HG03280 (cell line): ENCODE measurements at regions not wholly inside any gene's neighbourhood (a gene's known extent, or its start where the extent isn't known, plus 50 kb on each side); places are given as distances from the start of the nearest gene placed in this dataset.
"Not testable (repeated sequence)": the region's sequence is repeated elsewhere in the genome, so short reads cannot be mapped to it uniquely, and the experiment has no call there.

Source experiments
- ATAC-seq: cut with Tn5 transposase; IDR thresholded peaks from one replicate; pipeline ENCODE4 v1.9.1; 2021; ENCODE audit warnings: mild to moderate bottlenecking, moderate library complexity; ENCODE audit not compliant: unreplicated experiment

- no peak for ATAC-seq
Measured at GRCh38 chr3:150329408-150329807, 78.7 kb upstream of the TSC22D2 start.

DNA sequence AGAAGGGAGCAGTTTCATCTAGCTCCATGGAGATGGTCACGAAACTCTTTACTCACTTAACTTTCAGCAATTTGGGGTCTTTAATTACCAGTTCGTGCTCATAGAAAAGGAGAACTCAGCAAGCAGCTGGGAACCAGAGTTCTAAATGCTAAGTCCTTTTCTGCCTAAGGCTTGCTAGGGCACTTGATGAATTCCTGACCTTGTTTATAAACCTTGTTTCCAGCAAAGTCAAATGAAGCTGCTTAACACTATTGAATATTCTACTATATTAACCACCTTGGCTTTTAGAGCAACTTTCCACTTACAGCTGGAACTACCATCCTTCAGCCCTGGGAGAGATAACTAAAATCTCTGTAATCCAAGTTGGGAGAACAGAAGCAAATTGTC is 79.5 kb upstream of the TSC22D2 start:
- ATAC-seq = no peak

DNA sequence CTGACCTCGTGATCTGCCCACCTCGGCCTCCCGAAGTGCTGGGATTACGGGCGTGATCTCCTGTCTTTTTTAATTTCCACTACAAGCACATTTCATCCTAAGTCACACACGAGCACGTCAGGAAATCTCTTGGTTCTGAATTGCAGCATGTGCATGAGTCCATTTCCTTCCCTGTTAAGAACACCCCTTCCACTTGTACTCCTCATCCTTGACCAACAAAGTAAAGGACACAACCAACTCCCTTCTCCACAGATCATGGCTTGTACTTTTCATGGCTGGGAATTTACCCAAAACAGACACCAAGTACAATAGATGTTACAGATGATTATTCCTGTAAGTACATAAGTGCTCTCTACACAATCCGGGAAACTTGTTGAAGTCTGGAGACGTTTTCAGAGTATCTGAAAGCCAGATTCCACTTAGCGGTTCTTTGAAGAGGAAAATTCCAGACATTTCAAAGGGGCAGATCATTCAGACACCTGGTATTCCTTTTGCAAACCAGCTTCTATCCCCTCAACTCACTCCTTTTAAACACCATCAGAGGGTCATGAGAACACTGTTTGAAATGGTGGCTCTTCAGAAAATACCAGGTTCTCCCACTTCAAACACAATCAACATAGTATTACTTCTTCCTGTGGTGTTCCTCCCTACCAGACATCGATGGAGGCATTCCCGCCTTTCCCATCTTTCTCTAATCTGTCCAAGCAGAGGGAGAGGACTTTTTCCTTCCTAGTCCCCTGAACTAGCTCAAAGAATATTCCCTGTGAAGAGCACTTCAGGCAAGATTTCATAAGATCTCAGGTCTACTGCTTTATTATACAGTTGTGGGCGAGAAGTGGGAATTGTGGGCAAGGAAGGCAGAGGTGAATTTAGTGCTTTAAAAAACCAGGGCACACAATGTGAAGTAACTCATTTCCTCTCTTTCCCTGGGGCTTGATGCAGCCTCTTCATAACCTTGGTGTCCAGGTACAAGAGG is 80.1 kb upstream of the TSC22D2 start:
- no peak for ATAC-seq

DNA sequence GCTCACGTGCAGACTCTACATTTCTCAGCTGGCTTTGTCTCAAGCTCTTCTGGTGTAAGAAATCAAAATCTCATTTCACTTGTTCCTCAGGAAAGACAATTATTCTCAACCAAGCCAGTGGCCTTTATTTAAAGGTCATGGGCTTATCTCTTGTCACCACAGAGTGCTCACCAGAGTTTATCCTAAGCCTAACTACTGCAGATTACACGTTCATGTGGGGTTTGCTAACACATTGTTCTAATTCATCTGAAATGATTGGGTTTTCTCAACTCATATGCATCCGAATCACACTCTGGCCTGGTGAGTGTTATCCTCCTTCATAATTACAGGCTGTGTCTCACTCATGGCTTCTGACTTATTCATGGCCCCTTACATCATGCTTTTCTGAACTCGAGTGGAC is 83.3 kb upstream of the TSC22D2 start:
- no peak for ATAC-seq

DNA sequence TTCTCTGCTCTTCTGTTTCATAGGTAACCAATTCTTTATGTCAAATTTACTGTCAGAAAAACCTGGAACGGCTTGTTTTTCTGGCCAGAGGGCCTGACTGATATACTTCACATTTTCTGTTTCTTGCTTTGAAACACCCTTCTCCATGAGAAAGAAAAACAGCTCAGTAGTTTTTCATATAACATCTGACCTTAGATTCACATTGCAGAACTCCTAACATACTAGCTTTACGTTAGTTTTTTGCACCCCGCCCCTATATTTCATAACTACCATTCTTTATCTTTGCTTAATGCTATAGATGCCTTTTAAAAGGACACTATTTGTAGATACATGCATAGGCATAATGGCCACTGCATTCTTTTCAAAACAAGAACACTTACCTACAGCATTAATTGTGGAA is 83.9 kb upstream of the TSC22D2 start:
- ATAC-seq = no peak

GRCh38 chr3:150323770-150324169 is 84.3 kb upstream of the TSC22D2 start:
- ATAC-seq = no peak

- not testable (repeated sequence) for ATAC-seq
Measured at GRCh38 chr3:150323091-150323490, 85.0 kb upstream of the TSC22D2 start.

GRCh38 chr3:150320971-150321370 is 87.1 kb upstream of the TSC22D2 start:
- ATAC-seq = not testable (repeated sequence)

DNA sequence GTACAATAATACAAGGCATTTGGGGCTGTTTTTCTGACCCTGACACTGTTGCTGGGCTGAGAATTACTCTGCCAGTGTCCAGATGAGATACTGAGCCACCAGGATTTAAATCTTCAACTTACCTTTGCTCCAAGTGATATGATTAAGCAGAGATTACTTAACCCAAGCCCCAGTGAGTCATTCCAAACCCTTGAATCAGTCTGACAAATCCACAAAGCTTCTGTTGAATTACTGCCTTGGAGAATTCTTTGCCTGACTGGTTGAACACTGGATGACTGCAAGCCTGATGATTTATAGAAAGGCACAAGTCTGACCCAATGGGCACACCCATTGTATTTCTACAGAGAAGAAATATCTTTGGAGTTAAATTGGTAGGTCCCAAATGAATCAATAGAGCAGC is 88.2 kb upstream of the TSC22D2 start:
- no peak for ATAC-seq

GRCh38 chr3:150317469-150317868 is 90.6 kb upstream of the TSC22D2 start:
- no peak for ATAC-seq

- no peak for ATAC-seq
Measured at GRCh38 chr3:150315721-150316120, 92.4 kb upstream of the TSC22D2 start.

DNA sequence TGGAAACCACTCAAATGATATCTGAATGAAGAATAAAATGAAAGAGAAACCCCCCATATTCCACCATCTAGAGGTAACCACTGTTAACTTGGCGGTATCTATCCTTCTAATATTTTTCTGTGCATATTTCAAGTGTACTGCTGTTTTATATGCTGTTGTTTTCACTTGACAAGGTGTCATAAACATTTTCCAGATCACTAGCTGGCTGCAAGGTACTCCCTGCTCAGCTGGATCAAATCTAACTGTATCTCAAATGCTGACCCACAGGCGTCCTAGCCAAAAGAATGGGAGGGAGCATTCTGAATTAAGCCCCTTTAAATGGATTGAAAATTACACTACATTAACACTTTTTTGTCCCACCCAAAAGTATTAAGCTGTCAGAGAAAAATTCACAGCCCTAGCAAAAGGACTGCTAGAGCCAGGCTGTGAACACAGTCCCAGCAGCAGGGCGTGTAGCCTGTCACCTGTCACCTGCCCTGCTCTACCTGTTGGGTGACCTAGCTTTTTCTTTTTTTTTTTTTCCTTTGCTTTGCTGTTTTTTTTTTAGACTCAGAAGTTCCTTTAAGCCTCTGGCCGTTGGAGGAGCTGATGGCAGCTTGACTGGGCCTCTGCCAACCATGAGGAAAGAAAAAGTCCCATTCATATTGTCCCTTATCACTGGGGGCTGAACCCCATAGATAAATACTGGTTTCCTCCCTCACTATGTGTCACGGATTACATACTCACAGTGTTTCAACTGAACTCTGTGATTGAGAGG is 93.7 kb upstream of the TSC22D2 start:
- ATAC-seq = no peak

DNA sequence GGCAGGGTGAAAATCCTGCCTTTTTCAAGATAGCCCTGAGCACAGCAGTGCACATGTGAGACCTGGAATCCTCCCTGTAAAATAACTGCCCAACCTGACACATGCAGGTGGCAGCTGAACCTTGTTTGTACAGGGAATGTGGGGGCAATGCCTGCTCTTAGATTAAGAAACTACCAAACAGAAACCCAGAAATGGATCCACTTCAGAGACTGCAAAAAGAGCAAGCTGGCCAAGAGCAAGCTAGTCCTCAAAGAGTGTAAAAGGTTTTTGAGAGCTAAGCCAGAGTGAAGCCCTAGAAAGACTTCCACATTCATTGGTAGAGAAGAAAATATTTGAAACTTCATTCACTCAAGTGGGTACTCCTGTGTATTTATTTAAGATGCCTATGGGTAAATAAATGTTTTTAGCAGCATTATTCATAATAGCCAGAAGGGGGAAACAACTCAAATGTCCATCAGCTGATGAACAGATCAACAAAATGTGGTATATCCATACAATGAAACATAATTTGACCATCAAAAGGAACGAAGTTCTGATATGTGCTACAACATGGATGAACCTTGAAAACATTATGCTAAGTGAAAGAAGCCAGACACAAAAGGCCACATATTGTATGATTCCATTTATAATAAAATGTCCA is 96.0 kb upstream of the TSC22D2 start:
- no peak for ATAC-seq

DNA sequence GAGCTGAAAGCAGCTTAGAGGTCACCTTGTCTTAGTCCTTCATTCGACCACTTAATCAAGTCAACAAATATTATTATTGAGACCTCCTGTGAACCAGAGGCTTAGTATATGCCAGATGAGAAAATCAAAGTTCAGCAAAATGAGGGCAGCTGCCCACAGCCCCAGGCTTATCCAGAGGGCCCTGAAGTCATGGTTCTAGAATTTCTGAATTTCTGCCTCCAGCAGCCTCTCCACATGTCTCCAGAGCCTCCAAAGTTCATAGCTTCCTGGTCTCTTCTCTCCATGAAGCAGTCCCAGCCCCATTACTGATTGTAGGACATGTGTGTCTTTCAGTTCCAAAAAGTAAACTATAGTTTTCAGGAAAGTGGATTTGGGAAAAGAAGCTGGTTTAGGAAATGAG is 96.9 kb upstream of the TSC22D2 start:
- no peak for ATAC-seq

DNA sequence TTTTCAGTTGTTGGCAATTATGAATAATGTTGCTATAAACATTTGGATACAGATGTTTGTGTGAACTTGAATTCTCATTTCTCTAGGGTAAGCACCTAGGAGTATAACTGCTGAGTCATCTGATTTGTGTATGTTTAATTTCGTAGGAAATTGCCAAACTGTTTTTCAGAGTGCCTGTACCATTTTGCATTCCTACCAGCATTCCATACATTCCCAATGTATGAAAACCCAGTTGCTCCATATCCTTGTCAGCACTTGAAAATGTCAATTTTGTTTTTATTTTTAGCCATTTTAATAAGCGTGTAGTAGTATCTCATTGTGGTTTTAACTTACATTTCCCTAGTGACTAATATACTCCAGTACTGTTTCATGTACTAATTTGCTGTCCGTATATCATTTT is 98.5 kb upstream of the TSC22D2 start:
- ATAC-seq = no peak

- no peak for ATAC-seq
Measured at GRCh38 chr3:150309257-150309542, 98.9 kb upstream of the TSC22D2 start.

DNA sequence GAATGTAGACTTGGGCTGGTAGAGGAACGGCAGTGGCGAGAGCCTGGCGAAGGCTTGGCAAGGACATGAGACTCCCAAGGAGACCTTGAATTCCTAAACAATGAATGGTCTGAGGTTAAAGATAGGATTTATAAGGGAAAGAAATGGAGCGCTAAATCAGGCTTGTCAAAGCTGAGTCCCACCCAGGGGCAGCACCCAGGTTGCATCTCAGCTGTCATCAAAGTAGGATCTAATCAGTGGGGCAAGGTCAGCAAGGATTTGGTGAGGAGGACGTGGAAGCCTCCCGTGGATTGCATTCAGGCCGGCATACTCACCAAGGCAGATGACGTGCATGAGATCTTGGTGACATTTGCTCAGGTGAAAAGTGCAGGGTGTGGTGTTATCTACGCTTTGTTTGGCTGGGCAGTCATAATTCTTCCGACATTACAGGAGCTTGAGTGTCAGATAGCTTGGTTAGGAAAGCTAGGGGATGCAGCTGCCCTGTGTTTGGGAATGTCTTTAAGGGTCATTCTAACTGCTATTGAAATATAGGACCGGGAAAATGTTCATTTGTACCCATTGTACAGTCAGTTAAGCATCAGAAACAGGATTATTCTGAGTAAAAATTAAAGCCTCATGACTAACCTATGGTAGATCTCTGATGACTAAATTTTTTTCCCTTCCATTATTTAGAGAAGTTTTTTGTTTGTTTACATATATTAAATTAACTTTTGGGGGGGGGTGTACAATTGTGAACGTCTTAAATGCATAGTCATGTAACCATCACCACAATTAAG is 99.4 kb upstream of the TSC22D2 start:
- no peak for ATAC-seq

DNA sequence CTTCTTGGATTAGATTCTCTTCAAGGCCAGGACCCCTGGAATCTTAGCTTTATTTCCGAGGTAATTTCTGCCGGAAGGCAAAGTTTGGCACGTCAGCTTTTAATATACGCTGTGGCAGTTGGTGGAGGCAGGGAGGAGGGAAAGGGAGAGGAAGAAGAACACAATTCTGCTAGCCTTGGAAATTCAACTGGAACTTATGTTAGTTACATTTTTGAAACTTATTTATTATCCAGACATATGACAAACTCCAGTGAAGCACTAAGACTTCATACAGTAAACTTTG is 100.1 kb upstream of the TSC22D2 start:
- no peak for ATAC-seq

- no peak for ATAC-seq
Measured at GRCh38 chr3:150307311-150308036, 100.6 kb upstream of the TSC22D2 start.

- ATAC-seq = no peak
Measured at GRCh38 chr3:150306906-150307305, 101.2 kb upstream of the TSC22D2 start.

DNA sequence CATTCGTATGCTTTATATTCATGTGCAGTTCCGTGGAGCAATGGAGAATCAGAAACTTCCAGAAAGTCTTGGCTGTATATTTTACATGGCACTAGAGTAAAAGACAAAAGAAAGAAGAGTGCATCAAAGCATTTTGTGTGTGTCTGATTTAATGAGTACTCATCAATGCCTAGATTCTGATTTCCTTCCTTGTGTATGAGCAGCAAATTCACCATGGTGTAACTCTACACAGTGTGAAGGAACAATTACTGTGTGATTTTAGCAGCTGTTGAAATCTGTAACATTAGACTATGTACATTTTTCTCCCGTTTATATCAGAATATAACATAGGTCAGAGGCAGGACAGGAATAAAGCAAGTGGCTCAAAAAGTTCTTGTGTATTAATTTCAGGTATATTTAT is 102.0 kb upstream of the TSC22D2 start:
- ATAC-seq = no peak
